22Rv1 (cell line): ENCODE measurements at regions not wholly inside any gene's neighbourhood (a gene's known extent, or its start where the extent isn't known, plus 50 kb on each side); places are given as distances from the start of the nearest gene placed in this dataset.
"Not testable (repeated sequence)": the region's sequence is repeated elsewhere in the genome, so short reads cannot be mapped to it uniquely, and the experiment has no call there.

Experiments
- CTCF ChIP-seq: fragments of 450-650 bp; IDR thresholded peaks from 2 replicates; pipeline ENCODE4 v1.5.1; 2017; ENCODE audit warnings: mild to moderate bottlenecking
- ZFX ChIP-seq: fragments of 450-650 bp; IDR thresholded peaks from 2 replicates; pipeline ENCODE4 v1.6.1; 2017; ENCODE audit warnings: antibody characterized with exemption, borderline replicate concordance

GRCh38 chrY:17472068-17472467, 408.0 kb downstream of the CDY2B start:
- not testable (repeated sequence) for TF ChIP-seq CTCF, ZFX
